HG03469 (cell line): ENCODE measurements at regions not wholly inside any gene's neighbourhood (a gene's known extent, or its start where the extent isn't known, plus 50 kb on each side); places are given as distances from the start of the nearest gene placed in this dataset.

ENCODE experiments used
- ATAC-seq: cut with Tn5 transposase; IDR thresholded peaks from one replicate; pipeline ENCODE4 v1.9.1; 2021; ENCODE audit warnings: mild to moderate bottlenecking, moderate library complexity, moderate number of reproducible peaks; ENCODE audit not compliant: unreplicated experiment

DNA sequence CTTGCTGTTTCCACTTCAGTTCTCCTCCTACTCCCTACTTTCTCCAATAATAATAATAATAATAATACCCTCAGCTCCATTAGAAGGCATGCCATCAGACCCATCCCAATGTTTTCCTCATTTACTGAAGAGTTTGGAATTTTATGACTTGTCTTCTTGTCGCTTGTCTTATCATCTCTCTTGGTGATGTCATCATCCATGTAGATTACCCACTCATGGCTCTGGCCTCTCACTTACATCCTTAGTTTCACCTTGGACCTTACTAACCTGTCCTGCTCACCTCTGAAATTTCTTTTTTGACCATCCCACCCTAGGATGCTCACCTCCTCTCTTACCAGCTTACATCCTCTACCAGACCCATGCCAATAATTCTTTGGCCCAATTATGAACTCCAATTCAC is 329.3 kb downstream of the ACTL7B start:
- no peak for ATAC-seq

DNA sequence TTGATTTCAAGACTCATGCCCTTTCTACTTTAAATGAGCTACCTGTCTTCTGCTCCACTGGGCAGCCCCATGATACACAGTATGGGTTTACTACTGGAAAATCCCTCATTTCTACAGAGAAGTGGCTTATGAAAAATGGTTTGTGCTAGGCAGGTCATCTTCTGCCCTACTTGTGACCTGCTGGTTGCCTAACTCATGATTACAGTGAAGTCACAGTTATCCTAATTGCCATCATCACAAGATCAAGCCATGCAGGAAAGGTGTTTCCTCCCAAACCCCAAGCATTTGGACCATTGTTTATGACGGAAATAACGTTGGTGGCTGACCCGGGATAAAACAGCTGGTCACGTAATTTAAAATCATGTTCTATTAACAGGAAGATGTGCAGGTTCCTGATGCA is 330.6 kb downstream of the ACTL7B start:
- no peak for ATAC-seq

DNA sequence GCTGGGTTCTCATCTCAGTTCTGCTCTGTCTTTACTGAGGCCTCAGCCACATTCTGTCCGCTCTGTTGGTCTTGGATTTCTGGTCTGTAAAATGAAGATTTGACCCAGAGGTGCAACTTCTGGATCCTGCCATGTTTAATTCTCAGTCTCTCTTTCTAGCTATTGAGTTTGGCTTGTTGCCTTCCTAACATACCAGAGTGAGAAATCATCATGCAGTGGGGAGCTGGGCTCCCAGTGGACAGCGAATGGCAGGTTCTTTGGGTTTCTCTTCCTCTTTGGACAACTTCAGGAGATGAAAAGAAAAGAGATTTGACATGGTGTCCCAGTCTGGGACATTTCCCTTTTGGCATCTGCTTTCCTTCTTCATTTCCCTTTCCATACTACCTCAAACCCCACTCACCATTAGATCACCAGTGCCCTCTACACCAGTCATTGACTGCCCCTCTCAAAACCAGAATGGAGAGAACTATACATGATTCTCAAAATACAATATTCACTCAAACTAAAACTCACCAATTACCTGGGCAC is 334.7 kb downstream of the ACTL7B start:
- ATAC-seq: no peak

DNA sequence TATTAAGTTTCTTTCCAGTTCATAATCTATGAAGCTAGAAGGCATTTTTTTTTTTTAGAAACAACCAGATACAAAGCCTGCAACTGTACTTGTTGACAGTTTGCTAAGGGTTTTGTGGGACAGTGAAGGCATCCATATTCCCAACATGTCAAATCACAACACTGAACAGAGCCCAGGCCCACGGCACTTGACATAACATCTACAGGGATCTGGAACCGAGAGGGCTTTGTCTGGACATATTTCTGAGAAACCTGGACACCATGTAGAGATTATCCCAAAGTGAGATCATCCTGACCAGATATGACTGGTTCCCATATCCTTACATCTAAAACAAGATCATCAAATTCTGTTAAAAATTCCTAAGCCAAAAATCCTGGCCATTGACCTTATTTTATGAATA is 336.3 kb downstream of the ACTL7B start:
- ATAC-seq: no peak

DNA sequence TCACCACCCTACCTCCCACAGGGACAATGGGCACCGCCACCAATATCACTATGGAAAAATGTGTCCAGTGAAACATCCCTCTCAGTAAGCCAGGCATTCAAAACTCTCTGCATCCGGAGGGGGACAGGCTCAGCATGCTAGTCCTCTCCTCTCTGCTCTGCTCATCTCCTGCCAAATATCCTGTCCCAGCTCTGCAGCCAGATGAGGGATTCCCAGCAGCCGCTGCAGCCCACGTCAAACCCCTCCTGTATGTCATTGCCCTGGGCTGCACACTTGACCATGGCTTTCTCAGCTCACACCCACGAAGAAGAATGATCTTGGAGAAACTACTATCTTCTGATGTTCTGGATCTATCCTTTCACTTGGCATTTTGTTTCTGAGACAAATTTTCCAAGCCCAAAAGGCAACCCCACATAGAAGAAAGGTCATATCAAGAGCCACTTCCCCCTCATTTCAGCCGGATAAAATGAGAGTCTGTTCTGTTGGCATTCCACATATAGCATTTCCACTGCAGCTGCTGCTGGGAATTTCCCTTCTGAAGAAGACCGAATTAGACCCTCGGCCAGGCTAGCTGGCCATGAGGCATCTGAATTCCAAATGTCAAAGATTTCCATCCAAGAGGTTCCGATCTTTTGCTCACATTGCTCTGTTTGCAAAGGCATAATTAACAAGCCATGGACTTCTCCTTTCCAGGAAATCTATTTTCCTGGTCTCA is 338.0 kb downstream of the ACTL7B start:
- no peak for ATAC-seq

DNA sequence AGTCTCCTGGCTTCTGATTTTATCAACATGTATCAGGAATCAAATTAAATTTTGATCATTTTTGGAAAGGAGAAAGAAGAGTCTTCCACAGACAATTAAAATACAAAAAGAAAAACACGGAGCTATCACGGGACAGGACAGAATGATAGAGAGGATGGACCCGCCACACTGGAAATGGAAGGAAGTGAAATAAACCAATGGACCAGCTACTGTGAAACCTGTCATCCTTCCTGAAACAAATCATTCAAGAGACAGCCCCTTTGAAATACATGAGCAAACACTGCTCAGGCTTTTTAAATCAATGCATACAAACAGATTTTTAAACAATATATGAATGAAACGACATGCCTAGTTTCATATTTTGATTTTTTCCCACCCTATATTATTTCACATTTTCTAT is 339.4 kb downstream of the ACTL7B start:
- ATAC-seq: no peak

DNA sequence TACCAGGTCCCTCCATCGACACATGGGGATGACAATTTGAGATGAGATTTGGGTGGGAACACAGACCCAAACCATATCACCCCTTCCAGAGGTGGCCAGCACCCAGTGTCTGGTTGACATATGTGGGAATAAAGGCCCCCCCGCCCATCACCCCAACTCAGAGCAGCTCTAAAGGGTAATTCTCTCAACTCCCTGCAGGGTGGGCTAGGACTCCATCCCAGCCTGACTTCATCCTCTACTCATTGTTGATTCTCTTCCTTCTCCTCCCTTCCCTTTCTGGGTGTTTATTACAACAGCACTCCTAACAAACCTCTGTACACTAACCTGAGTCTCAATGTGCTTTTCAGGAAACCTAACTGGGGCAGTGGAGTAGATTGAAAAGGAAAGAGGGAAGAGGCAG is 339.9 kb downstream of the ACTL7B start:
- no peak for ATAC-seq

DNA sequence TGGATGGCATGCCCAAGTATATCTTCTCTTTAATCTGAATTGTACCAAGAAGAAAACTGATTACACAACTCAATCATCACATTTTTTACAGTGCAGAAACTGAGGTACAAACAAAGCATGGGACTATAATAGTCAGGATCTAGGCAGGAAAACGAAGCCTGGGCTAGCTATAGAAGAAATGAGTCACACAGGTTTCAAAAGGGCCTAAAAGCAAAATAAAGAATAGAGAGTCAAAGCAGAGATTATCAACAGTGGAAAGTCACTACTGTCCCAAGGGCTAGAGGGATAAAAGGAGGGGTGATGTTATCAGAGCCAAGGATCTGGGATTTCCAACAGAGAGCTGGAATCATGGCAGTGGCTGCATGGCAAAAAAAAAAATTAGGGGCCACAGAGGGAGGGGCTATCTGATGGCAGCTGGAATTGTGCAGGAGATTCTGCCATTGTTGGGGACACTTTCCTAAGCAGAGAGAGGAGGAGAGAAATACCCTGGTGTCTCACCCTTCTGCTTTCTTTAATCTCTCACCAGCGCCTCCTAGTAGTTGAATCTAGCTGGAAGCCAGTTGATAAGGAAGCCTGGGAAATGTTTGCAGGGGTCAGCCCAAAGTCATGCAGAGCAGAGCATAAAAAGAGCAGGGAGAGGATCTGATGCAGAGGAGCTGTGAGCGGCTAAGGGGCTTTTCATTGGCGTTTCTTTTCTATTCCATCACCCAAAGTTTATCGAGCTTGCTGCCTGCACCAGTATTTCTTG is 343.2 kb downstream of the ACTL7B start:
- ATAC-seq: no peak

DNA sequence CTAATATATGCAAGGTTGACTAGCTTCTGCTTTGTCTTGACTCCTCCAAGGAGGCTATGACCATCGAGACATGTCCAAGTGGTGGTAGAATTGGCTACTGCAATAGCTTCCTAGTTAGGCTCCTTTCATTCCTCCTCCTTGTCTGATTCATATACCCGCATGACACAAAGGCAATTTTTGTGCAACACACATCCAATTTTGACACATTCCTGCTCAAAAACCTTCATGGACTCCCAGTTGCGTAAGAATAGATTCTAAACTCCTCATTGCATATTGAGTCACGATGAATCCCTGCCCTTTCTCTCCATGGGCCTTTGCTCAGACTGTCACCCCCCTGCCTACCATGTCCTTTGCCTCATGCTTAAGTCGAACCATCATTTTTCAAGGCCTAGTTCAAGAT is 344.5 kb downstream of the ACTL7B start:
- ATAC-seq: no peak

DNA sequence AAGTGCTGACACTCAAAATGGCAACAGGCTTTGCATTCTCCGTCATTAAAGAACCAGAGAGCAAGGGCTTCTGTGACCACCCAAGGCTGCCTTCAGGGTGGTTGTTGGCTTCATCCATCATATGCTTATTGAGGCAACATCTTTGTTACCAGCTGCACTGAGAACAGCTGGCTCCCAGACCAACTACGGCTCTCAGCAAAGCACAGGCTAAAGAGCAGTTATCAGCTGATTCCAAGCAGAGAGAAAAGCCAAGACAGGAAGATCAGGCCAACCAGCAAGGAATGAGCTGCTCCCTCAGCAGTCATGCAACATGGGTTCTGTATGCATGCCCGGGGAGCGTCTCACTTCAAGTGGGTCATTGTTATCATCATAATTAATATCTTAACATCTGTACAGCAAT is 358.9 kb downstream of the ACTL7B start:
- no peak for ATAC-seq

DNA sequence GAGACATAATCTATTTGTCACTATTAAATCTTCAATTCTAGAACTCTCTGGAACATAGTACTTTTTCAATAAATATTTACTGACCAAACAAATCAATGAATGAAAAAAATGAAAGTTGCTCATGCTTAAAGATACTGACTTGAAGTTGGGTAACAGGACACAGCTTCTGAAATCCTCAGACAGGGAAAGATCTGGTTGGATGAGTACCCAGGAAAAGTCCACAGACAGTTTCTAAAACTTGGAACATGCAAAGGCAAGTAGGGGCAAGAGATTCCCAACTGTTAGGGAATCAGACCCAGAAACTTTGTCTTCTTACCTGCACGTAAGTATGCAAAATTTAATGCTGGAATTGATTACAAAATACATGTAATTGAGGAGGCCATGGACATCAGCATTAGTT is 366.2 kb downstream of the ACTL7B start:
- ATAC-seq: no peak

DNA sequence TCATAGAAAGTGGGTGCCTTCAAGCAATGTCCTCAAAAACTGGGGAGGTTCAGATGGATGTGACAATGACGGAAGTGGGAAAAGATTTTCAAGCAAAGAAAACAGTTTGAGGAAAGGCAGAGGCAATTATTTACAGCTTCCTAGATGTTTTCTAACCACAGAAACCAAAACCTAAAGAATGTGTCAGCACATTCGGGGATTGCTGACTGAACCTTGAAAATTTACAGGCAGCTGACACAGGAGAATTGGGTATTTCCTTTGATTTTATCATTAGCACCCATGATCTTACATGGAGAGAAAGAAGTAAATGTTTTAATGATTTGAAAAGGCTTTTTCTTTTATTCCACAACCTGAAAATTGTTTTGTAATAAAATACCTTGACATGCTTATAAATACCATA is 369.0 kb downstream of the ACTL7B start:
- no peak for ATAC-seq

DNA sequence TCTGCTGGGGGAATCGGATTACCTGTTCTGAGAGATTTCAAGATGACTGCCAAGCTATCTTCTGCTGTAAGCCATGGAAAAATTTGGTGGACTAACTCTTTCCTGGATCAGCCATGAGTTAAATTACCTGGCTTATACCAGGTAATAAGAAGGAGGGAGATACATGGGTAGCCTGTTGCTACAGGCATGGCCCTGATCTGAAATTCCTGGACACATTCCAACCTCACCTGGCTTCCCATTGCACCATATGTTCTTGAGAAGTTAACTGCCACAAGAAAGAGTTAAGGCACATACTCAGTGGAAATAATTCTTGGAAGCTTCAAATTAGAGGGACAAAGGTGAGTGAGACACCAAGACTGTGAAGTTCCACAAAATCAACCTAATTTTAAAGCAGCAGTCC is 371.3 kb downstream of the ACTL7B start:
- no peak for ATAC-seq

DNA sequence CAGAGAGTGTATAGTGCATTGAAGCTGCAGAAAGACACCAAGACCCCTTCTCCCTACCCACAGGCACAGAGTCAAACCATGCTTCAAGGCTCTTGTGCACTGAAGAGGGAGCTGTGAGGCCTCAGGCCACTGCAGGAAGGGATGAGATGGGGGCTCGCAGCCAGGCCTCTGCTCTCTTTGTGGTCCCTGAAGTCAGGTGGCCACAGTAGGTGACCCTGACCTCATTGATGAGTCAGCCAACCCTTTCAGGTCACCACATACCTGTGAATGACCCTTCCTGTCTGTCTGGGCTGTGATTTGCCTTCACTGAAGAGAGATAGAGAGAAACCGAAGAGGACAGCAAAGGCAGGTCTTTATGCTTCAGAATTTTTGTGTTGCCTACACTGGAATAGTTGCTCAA is 372.1 kb downstream of the ACTL7B start:
- ATAC-seq: no peak

DNA sequence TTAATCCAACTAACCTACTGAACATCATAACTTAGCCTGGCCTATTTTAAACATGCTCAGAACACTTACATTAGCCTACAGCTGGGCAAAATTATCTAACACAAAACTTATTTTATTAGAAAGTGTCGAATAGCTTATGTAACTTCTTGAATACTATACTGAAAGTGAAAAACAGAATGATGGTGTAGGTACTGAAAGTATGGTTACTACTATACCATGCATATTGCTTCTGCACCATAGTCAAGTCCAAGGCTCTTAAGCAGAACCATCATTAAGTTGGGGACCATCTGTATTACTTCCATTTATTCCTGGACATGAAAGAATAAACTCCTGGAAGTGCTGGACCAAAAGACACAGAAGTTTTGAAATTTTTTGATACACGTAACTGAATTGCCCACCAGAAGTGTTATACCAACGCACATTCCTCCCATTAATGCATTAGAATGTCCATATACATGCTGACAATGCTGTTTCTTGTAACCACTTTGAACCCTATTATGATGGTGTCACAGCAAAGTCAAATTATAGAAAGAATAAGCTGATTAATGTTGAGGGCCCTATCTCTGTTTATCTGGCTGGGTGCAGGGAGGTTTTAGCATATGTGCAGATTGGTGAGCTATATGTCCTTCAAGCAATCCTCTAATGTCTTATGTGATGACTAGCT is 375.7 kb downstream of the ACTL7B start:
- no peak for ATAC-seq

DNA sequence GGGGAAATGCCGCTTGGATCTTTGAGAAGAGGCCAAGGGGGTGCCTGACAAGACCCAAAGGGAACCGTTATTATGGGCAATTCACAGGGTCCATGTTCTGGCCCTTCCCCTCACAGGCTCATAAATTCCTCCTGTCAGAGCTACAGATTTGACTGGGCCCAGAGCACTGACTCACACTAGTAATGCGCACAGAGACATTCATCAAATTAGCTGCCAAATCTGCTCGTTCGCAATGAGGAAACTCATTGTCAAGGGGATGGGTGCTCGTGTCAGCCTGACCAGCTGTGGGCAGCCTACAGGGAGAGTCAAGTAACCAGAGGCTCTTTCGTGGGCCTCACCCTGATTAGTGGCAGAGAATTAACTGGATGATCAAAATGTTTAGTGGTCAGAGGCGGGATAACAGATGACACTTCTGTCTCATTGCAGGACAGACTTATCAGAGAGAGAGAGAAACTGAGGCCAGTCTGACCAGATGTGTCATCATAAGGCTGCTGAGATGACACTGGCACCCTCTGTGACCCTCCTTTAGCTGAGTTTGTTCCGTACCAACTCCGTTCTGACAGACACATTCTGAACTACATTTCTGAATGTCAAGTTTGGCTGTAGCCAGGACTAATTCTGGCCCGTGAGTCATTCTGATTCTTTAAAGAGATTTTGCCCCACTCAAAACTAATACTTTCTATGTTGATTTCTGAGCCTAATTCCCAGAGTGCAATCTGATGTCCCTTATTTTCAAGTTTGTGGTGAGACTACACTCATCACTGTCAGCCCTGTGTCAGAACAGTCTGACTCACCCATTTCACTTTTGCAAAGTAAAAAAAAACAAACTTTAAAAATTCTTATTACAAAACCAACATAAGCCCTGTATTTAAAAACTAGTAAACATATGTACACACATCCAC is 377.1 kb downstream of the ACTL7B start:
- peak; percentile 77 for ATAC-seq

DNA sequence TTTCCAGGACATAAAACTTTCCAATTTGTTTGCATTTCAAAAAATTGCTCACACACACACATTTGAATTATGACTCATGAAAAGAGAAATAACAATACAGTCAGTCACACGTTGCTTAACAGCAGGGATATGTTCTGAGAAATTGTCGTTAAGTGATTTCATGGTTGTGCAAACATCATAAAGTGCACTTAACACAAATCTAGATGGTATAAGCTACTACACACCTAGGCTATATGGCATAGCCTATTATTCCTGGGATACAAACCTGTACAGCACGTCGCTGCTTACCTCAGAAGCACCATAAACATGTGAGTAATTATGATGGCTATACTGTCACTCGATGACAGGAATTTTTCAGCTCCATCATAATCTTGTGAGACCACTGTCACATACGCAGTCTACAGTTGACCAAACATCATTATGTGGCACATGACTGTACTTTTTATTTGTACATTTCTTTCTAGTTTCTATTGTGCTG is 378.2 kb downstream of the ACTL7B start:
- ATAC-seq: no peak

DNA sequence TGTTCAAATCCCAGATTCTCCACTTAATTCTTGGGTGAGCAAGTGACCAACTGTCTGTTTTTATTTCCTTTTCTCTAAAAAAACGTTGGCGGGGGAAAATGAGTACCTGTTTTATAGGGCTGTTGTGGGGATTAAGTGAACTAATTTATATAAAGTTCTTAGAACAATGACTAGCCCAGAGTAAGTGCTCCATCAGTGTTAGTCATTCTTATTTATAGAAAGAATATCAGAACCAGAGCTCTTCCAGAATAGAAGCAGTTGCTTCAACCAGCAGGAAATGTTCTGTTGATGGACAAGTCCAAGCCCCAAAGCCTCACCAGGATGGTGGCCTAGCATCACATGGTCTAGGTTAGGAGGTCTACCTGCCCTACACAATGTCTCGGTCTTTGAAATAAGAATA is 379.2 kb downstream of the ACTL7B start:
- ATAC-seq: no peak

DNA sequence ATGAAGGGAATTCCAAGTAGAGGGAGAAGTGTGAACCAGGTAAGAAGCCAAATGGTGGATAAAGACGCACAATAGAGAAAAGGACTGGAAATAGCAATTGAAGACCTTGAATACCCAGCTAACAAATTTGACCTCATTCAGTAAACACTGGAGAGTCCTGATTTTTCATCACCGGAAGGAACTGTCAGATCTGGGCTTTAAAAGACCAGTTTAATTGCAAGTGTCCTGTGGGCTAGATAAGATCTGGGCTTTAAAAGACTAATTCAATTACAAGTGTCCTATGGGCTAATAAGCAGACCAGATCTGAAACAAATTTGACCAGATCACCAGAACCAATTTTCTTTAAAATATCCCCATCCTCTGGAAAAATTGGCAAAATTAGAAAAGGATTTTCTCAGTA is 380.0 kb downstream of the ACTL7B start:
- no peak for ATAC-seq

DNA sequence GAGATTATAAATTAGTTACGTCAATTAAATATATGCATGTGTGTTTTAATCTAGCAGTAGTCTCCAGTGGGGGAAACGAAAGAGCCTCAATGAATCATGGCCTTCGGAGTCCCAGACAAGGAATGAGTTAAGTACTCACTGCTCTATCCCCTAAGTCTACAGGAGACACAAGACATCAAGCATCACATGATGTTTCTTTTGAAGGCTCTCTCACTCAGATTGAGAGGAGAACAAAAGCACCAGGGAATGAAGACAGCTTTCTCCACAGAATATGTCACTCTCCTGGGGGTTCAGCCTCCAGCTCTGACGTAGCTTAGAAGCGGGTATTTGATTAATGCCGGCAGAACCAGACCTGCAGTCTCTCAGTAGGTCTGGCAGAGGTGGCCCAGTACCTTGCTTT is 381.4 kb downstream of the ACTL7B start:
- no peak for ATAC-seq
